ENCODE measurements at regions not wholly inside any gene's neighbourhood (a gene's known extent, or its start where the extent isn't known, plus 50 kb on each side); places are given as distances from the start of the nearest gene placed in this dataset.

DNA sequence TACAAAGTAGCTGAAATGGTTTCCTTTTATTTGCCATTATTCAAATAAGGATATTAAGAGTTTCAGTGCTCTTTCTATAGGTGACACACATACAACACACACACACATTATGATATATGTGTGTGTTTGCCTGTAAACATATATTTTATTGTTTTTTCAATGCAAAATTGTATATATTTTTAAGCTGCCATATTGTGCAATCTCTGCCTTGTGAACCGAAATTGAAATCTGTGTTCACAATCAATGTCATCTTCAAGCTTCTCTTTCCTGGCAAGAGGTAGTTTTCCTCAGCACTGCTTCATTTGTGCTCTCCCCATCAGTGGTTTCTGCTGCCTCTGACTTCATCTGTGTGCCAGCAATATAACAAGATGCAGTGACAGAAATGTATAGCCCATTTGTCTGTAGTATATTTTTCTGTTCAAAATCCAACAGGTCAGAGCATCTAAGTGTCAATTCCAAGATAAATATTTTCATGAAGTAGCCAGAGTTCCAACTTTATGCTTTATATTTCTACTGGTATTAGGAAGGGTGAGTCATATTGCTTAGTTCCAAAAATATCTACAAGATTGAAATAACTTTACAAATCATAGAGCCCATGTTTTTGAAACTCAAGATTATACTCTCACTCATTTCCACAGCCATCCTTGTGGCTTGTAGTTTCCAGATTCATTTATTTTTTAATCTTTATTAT lies 1704.8 kb upstream of the CDH9 start:
- no peaks in the 10 kb centered on the region for H3K9me3 ChIP-seq (ENCODE audit: insufficient read depth in 2 of 2, low read depth in 1 of 2, low read length in 1 of 2)
- H2BK120ac ChIP-seq (replicated peaks; ENCODE audit: low read depth, low read length): no peak overlapping the region
- DNase-seq (ENCODE audit: low read depth in 1 of 2, low spot score in 2 of 2) (no peak), FAIRE-seq (no peak)
- no peaks in the 10 kb centered on the region for H4K20me1 ChIP-seq (replicated peaks in 1 of 2; ENCODE audit: control insufficient read depth in 1 of 2, insufficient read depth in 2 of 2, low read length in 2 of 2)
- no peak overlapping the region for H4K91ac ChIP-seq (replicated peaks; ENCODE audit: insufficient read length, low read length)
- no peak overlapping the region for H3K4me3 ChIP-seq (ENCODE audit: extremely low read depth in 1 of 4, insufficient read depth in 2 of 4, low read depth in 3 of 4, low read length in 4 of 4)
- H3K23ac ChIP-seq (ENCODE audit: insufficient read length): no peak overlapping the region
- H3K4me2 ChIP-seq (ENCODE audit: insufficient read depth in 1 of 2, low read depth in 2 of 2, low read length in 2 of 2): no peak overlapping the region
- POLR2A ChIA-PET (ENCODE audit: partially characterized antibody): no interaction called here
- no peaks in the 10 kb centered on the region for H3K79me2 ChIP-seq (ENCODE audit: control insufficient read depth in 1 of 2, insufficient read depth in 2 of 2, low read length in 2 of 2)
- H3K27ac ChIP-seq (ENCODE audit: low read depth, low read length): no peak overlapping the region
- no peak overlapping the region for H3K14ac ChIP-seq (ENCODE audit: insufficient read length)
- H2BK12ac ChIP-seq (ENCODE audit: low read depth, low read length): no peak overlapping the region
- no peak overlapping the region for H3K9ac ChIP-seq (replicated peaks in 1 of 4; ENCODE audit: extremely low read depth in 1 of 4, low read depth in 3 of 4, low read length in 3 of 4)
- no peaks in the 10 kb centered on the region for H3K4me1 ChIP-seq (replicated peaks in 1 of 4; ENCODE audit: control insufficient read depth in 3 of 4, insufficient read depth in 4 of 4, low read length in 3 of 4)
- no peak overlapping the region for H4K5ac ChIP-seq (ENCODE audit: insufficient read length, low read depth, low read length)
- no peak overlapping the region for H3K18ac ChIP-seq (ENCODE audit: extremely low read depth, low read length)
- no peak overlapping the region for H3K4ac ChIP-seq (replicated peaks; ENCODE audit: insufficient read length, low read depth, low read length)
- CTCF ChIA-PET (ENCODE audit: partially characterized antibody): interaction anchor here (1.2 to 1.6 kb wide), 2 partner anchors 8 to 167 kb away, joined by 3 to 4 read pairs; no protein-coding TSS in a partner anchor
- no peaks in the 10 kb centered on the region for H3K23me2 ChIP-seq (ENCODE audit: low read depth, low read length)
- no peak overlapping the region for H2AFZ ChIP-seq (ENCODE audit: low read length)
- no peaks in the 10 kb centered on the region for H3K79me1 ChIP-seq (ENCODE audit: low read depth, low read length)
- no peak for TF ChIP-seq SRF (IDR thresholded peaks at IDR 0.05; ENCODE audit: low read depth, low read length)
- TF ChIP-seq RAD21 (IDR thresholded peaks at IDR 0.05 in 1 of 2, conservative IDR thresholded peaks at IDR 0.05 in 1 of 2; ENCODE audit: low read depth in 2 of 2, low read length in 2 of 2): no peak
- TF ChIP-seq SUZ12 (IDR thresholded peaks at IDR 0.05; ENCODE audit: low read length): no peak
- no peak for TF ChIP-seq TAF1 (IDR thresholded peaks at IDR 0.05; ENCODE audit: low read depth, low read length)
- no peak for TF ChIP-seq BACH1 (IDR thresholded peaks at IDR 0.05; ENCODE audit: low read length)
- H4K8ac ChIP-seq (ENCODE audit: extremely low read depth, insufficient read depth, low read length): no peak overlapping the region
- no peak overlapping the region for H3K56ac ChIP-seq (replicated peaks; ENCODE audit: insufficient read length, low read depth, low read length)
- 0% methylated on average over 1 of the region's 1 CpG; no CpG with 5 or more reads in 1 of the 2 experiments for WGBS, 2 experiments (ENCODE audit: extremely low coverage in 1 of 2, insufficient coverage in 1 of 2, insufficient read length in 1 of 2, insufficient replicate concordance in 2 of 2, low coverage in 1 of 2, low lambda C conversion rate in 2 of 2, missing lambda C conversion rate in 1 of 2)
- H2AK5ac ChIP-seq (ENCODE audit: low read depth, low read length): no peak overlapping the region
- no peak overlapping the region for H2BK20ac ChIP-seq (ENCODE audit: low read length)
- no peak overlapping the region for H2BK15ac ChIP-seq (ENCODE audit: low read length)
- no peak overlapping the region for H2BK5ac ChIP-seq (ENCODE audit: low read depth, low read length)
- no peaks in the 10 kb centered on the region for H3K27me3 ChIP-seq (replicated peaks in 1 of 4; ENCODE audit: control insufficient read depth in 3 of 4, extremely low read depth in 1 of 4, insufficient read depth in 3 of 4, low read length in 3 of 4)
- H3K36me3 ChIP-seq (ENCODE audit: control insufficient read depth in 2 of 4, insufficient read depth in 4 of 4, low read length in 3 of 4): no peaks in the 10 kb centered on the region

All from H1 (cell line).